PC-3 (cell line): ENCODE measurements at regions not wholly inside any gene's neighbourhood (a gene's known extent, or its start where the extent isn't known, plus 50 kb on each side); places are given as distances from the start of the nearest gene placed in this dataset.

Source experiments
- ATAC-seq: fragments of 200-7000 bp; cut with Tn5 transposase; 2 replicates; pipeline ENCODE4 v1.9.1; 2020; ENCODE audit warnings: mild to moderate bottlenecking, moderate library complexity
- BruUV-seq: library from RNA; stranded (reverse); fragments of 400-500 nt; replicated peaks from 2 replicates; lab custom pipeline; 2021; lab: Mats Ljungman, UMichigan
- CTCF ChIA-PET: fragments of 300-600 bp; sonication (Branson Sonifier 250); formaldehyde crosslinking; loops from one replicate; lab custom pipeline; 2022; ENCODE audit warnings: antibody characterized with exemption; lab: Charles Lee
- POLR2A ChIA-PET: fragments of 300-600 bp; sonication (Branson Sonifier 250); formaldehyde crosslinking; loops from one replicate; lab custom pipeline; 2022; ENCODE audit warnings: antibody characterized with exemption; ENCODE audit not compliant: unreplicated experiment; lab: Charles Lee
- DNase-seq: peaks from one replicate; pipeline ENCODE4 v3.0.0-alpha.2; 2015
- H2AFZ ChIP-seq: fragments of 300-600 bp; sonication (generic); 2 replicates; pipeline ENCODE4 v1.6.0; 2016; ENCODE audit warnings: antibody characterized with exemption, low read length
- H3F3A ChIP-seq: fragments of 300-600 bp; sonication (generic); one replicate; pipeline ENCODE4 v1.6.0; 2017; ENCODE audit warnings: antibody characterized with exemption, low read length, control low read depth, mild to moderate bottlenecking; ENCODE audit not compliant: unreplicated experiment
- H3K27ac ChIP-seq: fragments of 300-600 bp; sonication (generic); 2 replicates; pipeline ENCODE4 v1.5.1; 2016; ENCODE audit warnings: mild to moderate bottlenecking, low read length
- H3K27me3 ChIP-seq: fragments of 300-600 bp; sonication (generic); 2 replicates; pipeline ENCODE4 v1.6.1; 2016; ENCODE audit warnings: low read length, mixed read lengths
- H3K36me3 ChIP-seq: fragments of 300-600 bp; sonication (generic); 2 replicates; pipeline ENCODE4 v1.6.1; 2016; ENCODE audit warnings: low read depth, mixed run types, low read length, mixed read lengths
- H3K4me1 ChIP-seq: fragments of 300-600 bp; sonication (generic); 2 replicates; pipeline ENCODE4 v1.5.1; 2016; ENCODE audit warnings: low read length; ENCODE audit not compliant: insufficient read depth
- H3K4me2 ChIP-seq: fragments of 300-600 bp; sonication (generic); 2 replicates; pipeline ENCODE4 v1.6.0; 2016; ENCODE audit warnings: low read length
- H3K4me3 ChIP-seq: fragments of 300-600 bp; sonication (generic); 2 replicates; pipeline ENCODE4 v1.5.1; 2016; ENCODE audit warnings: mild to moderate bottlenecking, low read length, mixed read lengths
- H3K79me2 ChIP-seq: fragments of 300-600 bp; sonication (generic); 2 replicates; pipeline ENCODE4 v1.6.1; 2017; ENCODE audit warnings: low read length, mixed read lengths
- H3K9ac ChIP-seq: fragments of 300-600 bp; sonication (generic); 2 replicates; pipeline ENCODE4 v1.6.0; 2016; ENCODE audit warnings: mild to moderate bottlenecking, low read length
- H3K9me2 ChIP-seq: fragments of 300-600 bp; sonication (generic); replicated peaks from 2 replicates; pipeline ENCODE4 v1.6.1; 2016; ENCODE audit warnings: mixed run types, low read length, mixed read lengths
- H3K9me3 ChIP-seq: fragments of 300-600 bp; sonication (generic); 2 replicates; pipeline ENCODE4 v1.6.1; 2016; ENCODE audit warnings: low read length, mixed read lengths
- H4K20me1 ChIP-seq: fragments of 300-600 bp; sonication (generic); 2 replicates; pipeline ENCODE4 v1.6.1; 2016; ENCODE audit warnings: low read length, mixed read lengths
- CTCF ChIP-seq: fragments of 300-600 bp; sonication (generic); conservative IDR thresholded peaks from 2 replicates; pipeline ENCODE4 v1.5.1; 2017; ENCODE audit warnings: antibody characterized with exemption, low read depth, mild to moderate bottlenecking, low read length
- EZH2 ChIP-seq: fragments of 300-600 bp; sonication (generic); IDR thresholded peaks from one replicate; pipeline ENCODE4 v1.6.1; 2017; ENCODE audit warnings: antibody characterized with exemption, mild to moderate bottlenecking, low read length; ENCODE audit not compliant: unreplicated experiment
- EZH2phosphoT487 ChIP-seq: fragments of 300-600 bp; sonication (generic); IDR thresholded peaks from 2 replicates; pipeline ENCODE4 v1.6.1; 2018; ENCODE audit warnings: mild to moderate bottlenecking, antibody characterized with exemption, low read length, borderline replicate concordance
- intact Hi-C: fragments of 100-400 bp; cut with micrococcal nuclease; formaldehyde crosslinking; loops from 2 replicates; pipeline ENCODE4 v1.9.0; 2023

- Histone ChIP-seq H3F3A (no peaks in the 10 kb centered on the region), H3K4me1 (no peaks in the 10 kb centered on the region), H2AFZ (no peak overlapping the region), H3K9me3 (peaks cover 22% of the 10 kb centered on the region), H3K79me2 (no peaks in the 10 kb centered on the region), H3K4me2 (no peak overlapping the region), H3K36me3 (no peaks in the 10 kb centered on the region), H3K9me2 (no peaks in the 10 kb centered on the region), H3K4me3 (no peak overlapping the region), H3K27ac (no peak overlapping the region), H4K20me1 (no peaks in the 10 kb centered on the region), H3K9ac (no peak overlapping the region), H3K27me3 (no peaks in the 10 kb centered on the region)
- intact Hi-C loops: no loop called here
- POLR2A ChIA-PET: no interaction called here
- BruUV-seq: no TSS peak
- TF ChIP-seq CTCF: no peak
- TF ChIP-seq EZH2: no peak
- no peak for TF ChIP-seq EZH2phosphoT487
- ATAC-seq (no peak), DNase-seq (no peak)
- CTCF ChIA-PET: no interaction called here
Measured at GRCh38 chr3:75089841-75090240, 475.4 kb upstream of the CNTN3 start.

GRCh38 chr3:75101329-75102147, 487.1 kb upstream of the CNTN3 start:
- H3K4me1 ChIP-seq: no peaks in the 10 kb centered on the region
- no peak overlapping the region for H3K9ac ChIP-seq
- ChIA-PET POLR2A (no interaction called here), CTCF (no interaction called here)
- no peak overlapping the region for H3K4me3 ChIP-seq
- intact Hi-C loops: no loop called here
- BruUV-seq: no TSS peak
- no peaks in the 10 kb centered on the region for H3K36me3 ChIP-seq
- no peak overlapping the region for H2AFZ ChIP-seq
- no peaks in the 10 kb centered on the region for H3K79me2 ChIP-seq
- H3K4me2 ChIP-seq: no peak overlapping the region
- DNase-seq (no peak), ATAC-seq (no peak)
- no peaks in the 10 kb centered on the region for H3K9me2 ChIP-seq
- H4K20me1 ChIP-seq: no peaks in the 10 kb centered on the region
- H3K27ac ChIP-seq: no peak overlapping the region
- H3K9me3 ChIP-seq: peaks cover 36% of the 10 kb centered on the region
- H3K27me3 ChIP-seq: no peaks in the 10 kb centered on the region
- H3F3A ChIP-seq: no peaks in the 10 kb centered on the region
- TF ChIP-seq CTCF (no peak), EZH2phosphoT487 (no peak), EZH2 (no peak)

GRCh38 chr3:75110741-75111140, 496.3 kb upstream of the CNTN3 start:
- H3F3A ChIP-seq: no peaks in the 10 kb centered on the region
- H3K79me2 ChIP-seq: no peaks in the 10 kb centered on the region
- H3K27me3 ChIP-seq: no peaks in the 10 kb centered on the region
- no peaks in the 10 kb centered on the region for H3K4me1 ChIP-seq
- H3K4me3 ChIP-seq: no peak overlapping the region
- H3K9me3 ChIP-seq: peaks cover 18% of the 10 kb centered on the region; the same call in 1 of the 2 replicates
- BruUV-seq: no TSS peak
- POLR2A ChIA-PET: no interaction called here
- no peak for ATAC-seq
- H3K27ac ChIP-seq: no peak overlapping the region
- no peak overlapping the region for H2AFZ ChIP-seq
- DNase-seq: no peak
- intact Hi-C loops: no loop called here
- CTCF ChIA-PET: no interaction called here
- no peak overlapping the region for H3K4me2 ChIP-seq
- H3K36me3 ChIP-seq: no peaks in the 10 kb centered on the region
- H3K9ac ChIP-seq: no peak overlapping the region
- no peaks in the 10 kb centered on the region for H4K20me1 ChIP-seq
- no peak for TF ChIP-seq EZH2
- TF ChIP-seq CTCF: no peak
- no peak for TF ChIP-seq EZH2phosphoT487
- H3K9me2 ChIP-seq: no peaks in the 10 kb centered on the region
